ENCODE measurements at regions not wholly inside any gene's neighbourhood (a gene's known extent, or its start where the extent isn't known, plus 50 kb on each side); places are given as distances from the start of the nearest gene placed in this dataset.

GRCh38 chr14:84404246-84404645 is 1125.7 kb upstream of the FLRT2 start:
- TF ChIP-seq, protein P1, sequence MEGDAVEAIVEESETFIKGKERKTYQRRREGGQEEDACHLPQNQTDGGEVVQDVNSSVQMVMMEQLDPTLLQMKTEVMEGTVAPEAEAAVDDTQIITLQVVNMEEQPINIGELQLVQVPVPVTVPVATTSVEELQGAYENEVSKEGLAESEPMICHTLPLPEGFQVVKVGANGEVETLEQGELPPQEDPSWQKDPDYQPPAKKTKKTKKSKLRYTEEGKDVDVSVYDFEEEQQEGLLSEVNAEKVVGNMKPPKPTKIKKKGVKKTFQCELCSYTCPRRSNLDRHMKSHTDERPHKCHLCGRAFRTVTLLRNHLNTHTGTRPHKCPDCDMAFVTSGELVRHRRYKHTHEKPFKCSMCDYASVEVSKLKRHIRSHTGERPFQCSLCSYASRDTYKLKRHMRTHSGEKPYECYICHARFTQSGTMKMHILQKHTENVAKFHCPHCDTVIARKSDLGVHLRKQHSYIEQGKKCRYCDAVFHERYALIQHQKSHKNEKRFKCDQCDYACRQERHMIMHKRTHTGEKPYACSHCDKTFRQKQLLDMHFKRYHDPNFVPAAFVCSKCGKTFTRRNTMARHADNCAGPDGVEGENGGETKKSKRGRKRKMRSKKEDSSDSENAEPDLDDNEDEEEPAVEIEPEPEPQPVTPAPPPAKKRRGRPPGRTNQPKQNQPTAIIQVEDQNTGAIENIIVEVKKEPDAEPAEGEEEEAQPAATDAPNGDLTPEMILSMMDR (IDR thresholded peaks at IDR 0.05): no peak
- TF ChIP-seq BHLHE40 (IDR thresholded peaks at IDR 0.05; ENCODE audit: low read depth, low read length): no peak
- TF ChIP-seq EP300 (IDR thresholded peaks at IDR 0.05): no peak
- no peak for TF ChIP-seq POLR2A (IDR thresholded peaks at IDR 0.05; ENCODE audit: low read length)
- TF ChIP-seq RNF2 (IDR thresholded peaks at IDR 0.05; ENCODE audit: borderline replicate concordance, low read depth): no peak
- TF ChIP-seq, protein P2, sequence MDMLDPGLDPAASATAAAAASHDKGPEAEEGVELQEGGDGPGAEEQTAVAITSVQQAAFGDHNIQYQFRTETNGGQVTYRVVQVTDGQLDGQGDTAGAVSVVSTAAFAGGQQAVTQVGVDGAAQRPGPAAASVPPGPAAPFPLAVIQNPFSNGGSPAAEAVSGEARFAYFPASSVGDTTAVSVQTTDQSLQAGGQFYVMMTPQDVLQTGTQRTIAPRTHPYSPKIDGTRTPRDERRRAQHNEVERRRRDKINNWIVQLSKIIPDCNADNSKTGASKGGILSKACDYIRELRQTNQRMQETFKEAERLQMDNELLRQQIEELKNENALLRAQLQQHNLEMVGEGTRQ (IDR thresholded peaks at IDR 0.05): no peak
- no peak for TF ChIP-seq JUN (IDR thresholded peaks at IDR 0.05)
